ENCODE measurements at regions not wholly inside any gene's neighbourhood (a gene's known extent, or its start where the extent isn't known, plus 50 kb on each side); places are given as distances from the start of the nearest gene placed in this dataset.

DNA sequence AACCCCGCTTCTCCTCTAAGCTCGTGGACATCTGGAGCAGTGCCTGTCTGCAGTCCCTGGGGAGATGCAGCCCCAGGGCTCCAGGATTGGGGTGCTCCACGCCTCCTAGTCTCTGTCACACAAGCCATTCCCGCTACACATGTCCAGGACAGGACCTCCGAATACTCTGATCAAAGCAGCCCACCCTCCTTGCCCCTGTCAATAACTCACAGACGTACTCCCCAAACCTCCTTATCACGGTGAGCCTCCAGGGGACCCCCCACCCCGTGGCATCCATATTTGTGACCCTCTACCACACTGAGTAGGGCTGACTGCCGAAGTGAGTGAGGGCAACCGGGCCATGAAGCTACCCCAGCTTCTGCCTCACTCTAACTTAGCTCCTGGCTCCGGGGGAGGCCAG lies 727.7 kb downstream of the GALR1 start:
- DNase-seq (ENCODE audit: low read depth in 6 of 9, low spot score in 9 of 9): no peak
- H3K27ac ChIP-seq (ENCODE audit: low read depth in 1 of 2, low read length in 1 of 2): no peak overlapping the region
- no peaks in the 10 kb centered on the region for H3K4me1 ChIP-seq (ENCODE audit: control insufficient read depth in 2 of 2, insufficient read depth in 2 of 2, low read length in 2 of 2)
- 90% methylated on average over 11 of the region's 11 CpGs for WGBS
- H3K4me3 ChIP-seq (ENCODE audit: low read length in 2 of 2): no peak overlapping the region
- no peaks in the 10 kb centered on the region for H3K27me3 ChIP-seq (ENCODE audit: control insufficient read depth in 2 of 2, insufficient read depth in 1 of 2, low read length in 1 of 2)
- H3K36me3 ChIP-seq (ENCODE audit: control insufficient read depth in 2 of 2, insufficient read depth in 2 of 2, low read length in 1 of 2): no peaks in the 10 kb centered on the region
- peaks cover 0 to 18% of the 10 kb centered on the region in 2 donors for H3K9me3 ChIP-seq (ENCODE audit: control insufficient read depth in 2 of 2, insufficient read depth in 1 of 2, low read length in 1 of 2)

- Histone ChIP-seq H3K9me3 (ENCODE audit: control insufficient read depth in 2 of 2, insufficient read depth in 1 of 2, low read length in 1 of 2) (peaks cover 0 to 18% of the 10 kb centered on the region in 2 donors), H3K4me3 (ENCODE audit: low read length in 2 of 2) (no peak overlapping the region), H3K4me1 (ENCODE audit: control insufficient read depth in 2 of 2, insufficient read depth in 2 of 2, low read length in 2 of 2) (no peaks in the 10 kb centered on the region), H3K27me3 (ENCODE audit: control insufficient read depth in 2 of 2, insufficient read depth in 1 of 2, low read length in 1 of 2) (no peaks in the 10 kb centered on the region), H3K27ac (ENCODE audit: low read depth in 1 of 2, low read length in 1 of 2) (no peak overlapping the region), H3K36me3 (ENCODE audit: control insufficient read depth in 2 of 2, insufficient read depth in 2 of 2, low read length in 1 of 2) (no peaks in the 10 kb centered on the region)
- 88% methylated on average over 10 of the region's 10 CpGs for WGBS
- no peak for DNase-seq (ENCODE audit: low read depth in 6 of 9, low spot score in 9 of 9)
Measured at GRCh38 chr18:77980275-77980674, 730.6 kb downstream of the GALR1 start.

DNA sequence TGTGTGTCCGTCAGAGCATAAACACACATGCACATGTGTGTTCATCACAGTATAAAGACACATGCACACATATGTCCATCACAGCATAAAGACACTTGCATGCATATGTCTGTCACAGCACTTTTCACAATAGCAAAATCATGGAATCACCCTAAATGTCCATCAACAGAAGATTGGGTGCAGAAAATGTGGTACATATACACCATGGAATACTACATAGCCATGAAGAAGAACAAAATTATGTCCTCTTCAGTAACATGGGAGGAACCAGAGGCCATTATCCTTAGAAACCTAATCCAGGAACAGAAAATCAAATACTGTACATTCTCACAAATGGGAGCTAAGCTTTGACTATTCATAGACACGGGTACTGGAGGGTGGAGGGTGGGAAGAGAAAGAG lies 732.2 kb downstream of the GALR1 start:
- Histone ChIP-seq H3K9me3 (ENCODE audit: control insufficient read depth in 2 of 2, insufficient read depth in 1 of 2, low read length in 1 of 2) (peaks cover 0 to 12% of the 10 kb centered on the region in 2 donors), H3K27ac (ENCODE audit: low read depth in 1 of 2, low read length in 1 of 2) (no peak overlapping the region), H3K4me3 (ENCODE audit: low read length in 2 of 2) (no peak overlapping the region), H3K27me3 (ENCODE audit: control insufficient read depth in 2 of 2, insufficient read depth in 1 of 2, low read length in 1 of 2) (no peaks in the 10 kb centered on the region), H3K4me1 (ENCODE audit: control insufficient read depth in 2 of 2, insufficient read depth in 2 of 2, low read length in 2 of 2) (no peaks in the 10 kb centered on the region), H3K36me3 (ENCODE audit: control insufficient read depth in 2 of 2, insufficient read depth in 2 of 2, low read length in 1 of 2) (no peaks in the 10 kb centered on the region)
- no peak for DNase-seq (ENCODE audit: low read depth in 6 of 9, low spot score in 9 of 9)
- 96% methylated on average over 2 of the region's 2 CpGs for WGBS

- Histone ChIP-seq H3K4me1 (ENCODE audit: control insufficient read depth in 2 of 2, insufficient read depth in 2 of 2, low read length in 2 of 2) (no peaks in the 10 kb centered on the region), H3K9me3 (ENCODE audit: control insufficient read depth in 2 of 2, insufficient read depth in 1 of 2, low read length in 1 of 2) (no peaks in the 10 kb centered on the region), H3K36me3 (ENCODE audit: control insufficient read depth in 2 of 2, insufficient read depth in 2 of 2, low read length in 1 of 2) (no peaks in the 10 kb centered on the region), H3K27me3 (ENCODE audit: control insufficient read depth in 2 of 2, insufficient read depth in 1 of 2, low read length in 1 of 2) (no peaks in the 10 kb centered on the region), H3K4me3 (ENCODE audit: low read length in 2 of 2) (no peak overlapping the region), H3K27ac (ENCODE audit: low read depth in 1 of 2, low read length in 1 of 2) (no peak overlapping the region)
- no peak for DNase-seq (ENCODE audit: low read depth in 6 of 9, low spot score in 9 of 9)
- 92% methylated on average over 10 of the region's 10 CpGs for WGBS
Measured at GRCh38 chr18:77983270-77983669, 733.6 kb downstream of the GALR1 start.

- DNase-seq (ENCODE audit: low read depth in 6 of 9, low spot score in 9 of 9): no peak
- Histone ChIP-seq H3K9me3 (ENCODE audit: control insufficient read depth in 2 of 2, insufficient read depth in 1 of 2, low read length in 1 of 2) (no peaks in the 10 kb centered on the region), H3K27ac (ENCODE audit: low read depth in 1 of 2, low read length in 1 of 2) (no peak overlapping the region), H3K36me3 (ENCODE audit: control insufficient read depth in 2 of 2, insufficient read depth in 2 of 2, low read length in 1 of 2) (no peaks in the 10 kb centered on the region), H3K4me3 (ENCODE audit: low read length in 2 of 2) (no peak overlapping the region), H3K4me1 (ENCODE audit: control insufficient read depth in 2 of 2, insufficient read depth in 2 of 2, low read length in 2 of 2) (no peaks in the 10 kb centered on the region), H3K27me3 (ENCODE audit: control insufficient read depth in 2 of 2, insufficient read depth in 1 of 2, low read length in 1 of 2) (no peaks in the 10 kb centered on the region)
- WGBS: 93% methylated on average over 14 of the region's 14 CpGs
Measured at GRCh38 chr18:77984178-77984577, 734.5 kb downstream of the GALR1 start.

DNA sequence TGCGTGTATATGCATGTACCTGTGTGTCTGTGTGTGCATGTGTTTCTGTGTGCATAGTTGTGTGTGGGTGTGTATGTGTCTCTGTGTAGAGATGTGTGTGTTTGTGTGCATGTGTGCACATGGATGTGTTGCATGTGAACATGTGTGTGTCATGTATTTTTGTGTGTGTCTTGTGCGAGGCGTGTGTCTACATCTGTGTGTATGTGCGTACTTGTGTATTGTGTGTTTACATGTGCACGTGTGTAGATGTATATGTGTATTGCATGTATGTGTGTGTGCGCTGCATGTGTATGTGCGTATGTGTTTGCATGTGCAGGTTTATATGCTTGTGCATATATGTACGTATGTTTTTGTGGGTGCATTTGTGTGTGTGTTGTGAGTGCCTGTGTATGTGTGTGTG lies 735.2 kb downstream of the GALR1 start:
- H3K27me3 ChIP-seq (ENCODE audit: control insufficient read depth in 2 of 2, insufficient read depth in 1 of 2, low read length in 1 of 2): no peaks in the 10 kb centered on the region
- no peak overlapping the region for H3K27ac ChIP-seq (ENCODE audit: low read depth in 1 of 2, low read length in 1 of 2)
- no peak overlapping the region for H3K4me3 ChIP-seq (ENCODE audit: low read length in 2 of 2)
- no peaks in the 10 kb centered on the region for H3K36me3 ChIP-seq (ENCODE audit: control insufficient read depth in 2 of 2, insufficient read depth in 2 of 2, low read length in 1 of 2)
- H3K9me3 ChIP-seq (ENCODE audit: control insufficient read depth in 2 of 2, insufficient read depth in 1 of 2, low read length in 1 of 2): no peaks in the 10 kb centered on the region
- WGBS: 98% methylated on average over 8 of the region's 8 CpGs
- DNase-seq (ENCODE audit: low read depth in 6 of 9, low spot score in 9 of 9): no peak
- no peaks in the 10 kb centered on the region for H3K4me1 ChIP-seq (ENCODE audit: control insufficient read depth in 2 of 2, insufficient read depth in 2 of 2, low read length in 2 of 2)

DNA sequence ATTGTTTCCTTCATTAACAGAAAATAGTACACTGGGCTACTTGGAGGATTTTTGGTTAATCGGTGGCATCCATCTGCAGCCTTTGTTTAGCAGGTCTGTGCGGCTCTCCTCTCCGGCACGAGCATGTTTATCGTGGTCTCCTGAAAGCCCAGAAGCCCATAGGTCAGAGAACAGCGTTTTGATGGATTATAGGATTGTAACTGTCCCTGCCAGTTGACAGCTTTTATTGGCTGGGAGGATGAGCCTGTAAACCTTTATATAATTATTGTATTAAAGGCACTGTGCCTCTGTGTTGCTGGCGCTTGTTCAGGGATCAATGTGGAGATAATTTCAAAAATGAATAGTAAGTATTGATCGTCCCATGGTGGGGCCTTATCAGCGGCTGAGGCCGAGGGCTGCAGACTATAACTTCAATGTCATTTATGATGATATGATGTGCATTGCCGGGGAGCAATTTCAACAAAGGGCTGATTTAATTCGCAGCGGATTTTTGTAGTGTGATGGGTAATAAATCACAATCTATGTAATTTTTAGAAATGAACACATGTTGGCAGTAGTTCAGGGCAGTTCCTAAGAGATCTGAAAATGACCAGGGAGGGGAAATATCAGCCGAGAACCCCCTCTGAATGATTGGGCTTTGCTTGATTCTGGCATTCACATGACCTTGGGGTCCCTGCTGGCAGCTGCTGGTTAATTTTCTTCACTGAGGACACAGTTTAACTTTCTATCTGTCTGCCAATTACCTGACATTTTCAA lies 736.1 kb downstream of the GALR1 start:
- Histone ChIP-seq H3K27me3 (ENCODE audit: control insufficient read depth in 2 of 2, insufficient read depth in 1 of 2, low read length in 1 of 2) (no peaks in the 10 kb centered on the region), H3K4me3 (ENCODE audit: low read length in 2 of 2) (no peak overlapping the region), H3K36me3 (ENCODE audit: control insufficient read depth in 2 of 2, insufficient read depth in 2 of 2, low read length in 1 of 2) (no peaks in the 10 kb centered on the region), H3K4me1 (ENCODE audit: control insufficient read depth in 2 of 2, insufficient read depth in 2 of 2, low read length in 2 of 2) (no peaks in the 10 kb centered on the region), H3K27ac (ENCODE audit: low read depth in 1 of 2, low read length in 1 of 2) (no peak overlapping the region), H3K9me3 (ENCODE audit: control insufficient read depth in 2 of 2, insufficient read depth in 1 of 2, low read length in 1 of 2) (no peaks in the 10 kb centered on the region)
- WGBS: 88% methylated on average over 14 of the region's 14 CpGs
- DNase-seq (ENCODE audit: low read depth in 6 of 9, low spot score in 9 of 9): no peak

DNA sequence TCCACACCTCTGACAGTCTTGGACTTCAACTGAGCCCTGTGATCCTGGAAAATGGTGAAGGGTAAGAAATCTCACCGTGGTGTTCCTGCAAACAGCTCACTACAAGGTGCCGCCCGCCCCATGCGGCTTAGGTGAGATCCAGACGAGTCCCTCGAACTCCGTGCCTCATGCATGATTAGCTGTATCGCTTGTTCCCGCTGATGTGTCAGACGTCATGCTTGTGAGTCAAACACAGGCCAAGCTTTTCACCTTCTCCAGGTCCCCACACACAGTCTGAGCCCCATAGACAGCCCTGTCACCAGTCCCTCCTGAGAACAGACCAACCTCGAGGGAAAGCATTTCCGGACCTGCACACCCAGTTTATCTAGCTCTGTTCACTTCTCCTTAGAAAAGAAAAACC lies 740.5 kb downstream of the GALR1 start:
- no peak overlapping the region for H3K4me3 ChIP-seq (ENCODE audit: low read length in 2 of 2)
- H3K9me3 ChIP-seq (ENCODE audit: control insufficient read depth in 2 of 2, insufficient read depth in 1 of 2, low read length in 1 of 2): no peaks in the 10 kb centered on the region
- H3K27me3 ChIP-seq (ENCODE audit: control insufficient read depth in 2 of 2, insufficient read depth in 1 of 2, low read length in 1 of 2): no peaks in the 10 kb centered on the region
- no peak for DNase-seq (ENCODE audit: low read depth in 6 of 9, low spot score in 9 of 9)
- no peak overlapping the region for H3K27ac ChIP-seq (ENCODE audit: low read depth in 1 of 2, low read length in 1 of 2)
- no peaks in the 10 kb centered on the region for H3K4me1 ChIP-seq (ENCODE audit: control insufficient read depth in 2 of 2, insufficient read depth in 2 of 2, low read length in 2 of 2)
- H3K36me3 ChIP-seq (ENCODE audit: control insufficient read depth in 2 of 2, insufficient read depth in 2 of 2, low read length in 1 of 2): no peaks in the 10 kb centered on the region
- WGBS: 90% methylated on average over 12 of the region's 12 CpGs

DNA sequence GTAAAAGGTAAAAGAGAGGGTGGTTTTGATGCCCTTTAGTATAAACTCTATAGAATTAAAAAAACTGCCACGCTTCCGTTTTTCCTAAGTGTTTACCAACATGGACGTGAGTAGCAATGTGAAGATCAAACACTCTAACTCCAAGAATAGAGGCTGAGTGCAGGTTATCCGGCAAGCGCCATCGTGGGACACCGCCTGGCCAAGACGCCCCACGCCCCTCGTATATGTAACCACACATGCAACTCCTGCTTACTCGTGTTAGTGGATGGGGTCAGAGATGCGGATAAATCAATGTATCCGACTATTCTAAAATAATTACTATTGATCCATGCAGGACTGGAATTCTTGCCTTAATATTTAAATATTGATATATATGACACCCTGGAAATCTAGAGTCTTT lies 741.3 kb downstream of the GALR1 start:
- WGBS: 97% methylated on average over 13 of the region's 13 CpGs
- Histone ChIP-seq H3K36me3 (ENCODE audit: control insufficient read depth in 2 of 2, insufficient read depth in 2 of 2, low read length in 1 of 2) (no peaks in the 10 kb centered on the region), H3K27ac (ENCODE audit: low read depth in 1 of 2, low read length in 1 of 2) (no peak overlapping the region), H3K4me3 (ENCODE audit: low read length in 2 of 2) (no peak overlapping the region), H3K9me3 (ENCODE audit: control insufficient read depth in 2 of 2, insufficient read depth in 1 of 2, low read length in 1 of 2) (no peaks in the 10 kb centered on the region), H3K4me1 (ENCODE audit: control insufficient read depth in 2 of 2, insufficient read depth in 2 of 2, low read length in 2 of 2) (no peaks in the 10 kb centered on the region), H3K27me3 (ENCODE audit: control insufficient read depth in 2 of 2, insufficient read depth in 1 of 2, low read length in 1 of 2) (no peaks in the 10 kb centered on the region)
- no peak for DNase-seq (ENCODE audit: low read depth in 6 of 9, low spot score in 9 of 9)

Measured in thymus (tissue), 11 donors.